ENCODE measurements at regions not wholly inside any gene's neighbourhood (a gene's known extent, or its start where the extent isn't known, plus 50 kb on each side); places are given as distances from the start of the nearest gene placed in this dataset.
"Not testable (repeated sequence)": the region's sequence is repeated elsewhere in the genome, so short reads cannot be mapped to it uniquely, and the experiment has no call there.

GRCh38 chrX:26762253-26762652 is 546.3 kb downstream of the MAGEB5 start:
- TF ChIP-seq POLR2AphosphoS5 (IDR thresholded peaks at IDR 0.05), result no peak
- TF ChIP-seq EP300 (IDR thresholded peaks at IDR 0.05; ENCODE audit: low read depth), result no peak
- no peak for TF ChIP-seq POLR2A (IDR thresholded peaks at IDR 0.05)
- no peak for TF ChIP-seq CTCF (IDR thresholded peaks at IDR 0.05)
- intact Hi-C loops (cut with DNase I; ENCODE audit: low total_unique reads), result no loop called here
- no peaks in the 10 kb centered on the region for H3K27me3 ChIP-seq
- in situ Hi-C loops (cut with MboI; ENCODE audit: low pct_ligation_motif_present in 1 of 4, low pct_unique_long_range_greater_than_20kb in 1 of 4, low sequenced_read_pairs in 3 of 4), result no loop called here
- no peak for DNase-seq
- no peaks in the 10 kb centered on the region for H3K4me1 ChIP-seq
- no peak overlapping the region for H3K27ac ChIP-seq
- H3K9me3 ChIP-seq, result no peaks in the 10 kb centered on the region
- no peak overlapping the region for H3K4me3 ChIP-seq
- no peaks in the 10 kb centered on the region for H3K36me3 ChIP-seq
- WGBS, 2 donors (ENCODE audit: low coverage in 1 of 2), result 77% methylated on average over 2 of the region's 2 CpGs; no CpG with 5 or more reads in 1 of the 2 donors

GRCh38 chrX:26755760-26756159 is 539.8 kb downstream of the MAGEB5 start:
- WGBS, 2 donors (ENCODE audit: low coverage in 1 of 2), result 86% methylated on average over 13 of the region's 13 CpGs; no CpG with 5 or more reads in 1 of the 2 donors
- not testable (repeated sequence) for H3K9me3 ChIP-seq

GRCh38 chrX:26747877-26748276 is 531.9 kb downstream of the MAGEB5 start:
- intact Hi-C loops (cut with DNase I; ENCODE audit: low total_unique reads), result no loop called here
- 83 to 85% methylated on average over 9 to 12 of the region's 12 CpGs for WGBS, 2 donors (ENCODE audit: low coverage in 1 of 2)
- H3K4me1 ChIP-seq, result no peaks in the 10 kb centered on the region

More at GRCh38 chrX:26755760-26756159, 539.8 kb downstream of the MAGEB5 start:
- H3K4me1 ChIP-seq; intact Hi-C loops (cut with DNase I; ENCODE audit: low total_unique reads); in situ Hi-C loops (cut with MboI; ENCODE audit: low pct_ligation_motif_present in 1 of 4, low pct_unique_long_range_greater_than_20kb in 1 of 4, low sequenced_read_pairs in 3 of 4); H3K36me3 ChIP-seq; H3K27me3 ChIP-seq; H3K27ac ChIP-seq; DNase-seq; H3K4me3 ChIP-seq: not testable (repeated sequence)

GRCh38 chrX:26722666-26723428 is 506.9 kb downstream of the MAGEB5 start:
- no peaks in the 10 kb centered on the region for H3K4me1 ChIP-seq
- no peaks in the 10 kb centered on the region for H3K36me3 ChIP-seq
- H3K9me3 ChIP-seq, result no peaks in the 10 kb centered on the region
- no peak overlapping the region for H3K27ac ChIP-seq
- intact Hi-C loops (cut with DNase I; ENCODE audit: low total_unique reads), result no loop called here
- H3K27me3 ChIP-seq, result no peaks in the 10 kb centered on the region
- in situ Hi-C loops (cut with MboI; ENCODE audit: low pct_ligation_motif_present in 1 of 4, low pct_unique_long_range_greater_than_20kb in 1 of 4, low sequenced_read_pairs in 3 of 4), result no loop called here
- WGBS, 2 donors (ENCODE audit: low coverage in 1 of 2), result 89% methylated on average over 9 of the region's 9 CpGs; no CpG with 5 or more reads in 1 of the 2 donors
- H3K4me3 ChIP-seq, result no peak overlapping the region
- no peak for DNase-seq
- no peak for TF ChIP-seq CTCF (IDR thresholded peaks at IDR 0.05)

More at GRCh38 chrX:26747877-26748276, 531.9 kb downstream of the MAGEB5 start:
- Histone ChIP-seq H3K27me3 (no peaks in the 10 kb centered on the region), H3K27ac (no peak overlapping the region), H3K4me3 (no peak overlapping the region), H3K36me3 (no peaks in the 10 kb centered on the region), H3K9me3 (no peaks in the 10 kb centered on the region)
- DNase-seq, result no peak
- TF ChIP-seq CTCF (IDR thresholded peaks at IDR 0.05) (no peak), EP300 (IDR thresholded peaks at IDR 0.05; ENCODE audit: low read depth) (no peak), POLR2AphosphoS5 (IDR thresholded peaks at IDR 0.05) (no peak), POLR2A (IDR thresholded peaks at IDR 0.05) (no peak)
- in situ Hi-C loops (cut with MboI; ENCODE audit: low pct_ligation_motif_present in 1 of 4, low pct_unique_long_range_greater_than_20kb in 1 of 4, low sequenced_read_pairs in 3 of 4), result no loop called here

- H3K4me1 ChIP-seq, result no peaks in the 10 kb centered on the region
- no peaks in the 10 kb centered on the region for H3K27me3 ChIP-seq
- DNase-seq, result no peak
- H3K4me3 ChIP-seq, result no peak overlapping the region
- H3K27ac ChIP-seq, result no peak overlapping the region
- H3K9me3 ChIP-seq, result no peaks in the 10 kb centered on the region
- intact Hi-C loops (cut with DNase I; ENCODE audit: low total_unique reads), result no loop called here
- in situ Hi-C loops (cut with MboI; ENCODE audit: low pct_ligation_motif_present in 1 of 4, low pct_unique_long_range_greater_than_20kb in 1 of 4, low sequenced_read_pairs in 3 of 4), result no loop called here
- 66 to 95% methylated on average over 3 of the region's 3 CpGs for WGBS, 2 donors (ENCODE audit: low coverage in 1 of 2)
- H3K36me3 ChIP-seq, result no peaks in the 10 kb centered on the region
- TF ChIP-seq EP300 (IDR thresholded peaks at IDR 0.05; ENCODE audit: low read depth) (no peak), POLR2AphosphoS5 (IDR thresholded peaks at IDR 0.05) (no peak)
Observed at GRCh38 chrX:26672571-26672970, 456.6 kb downstream of the MAGEB5 start.

Data from transverse colon (tissue), 4 donors.